Mesodermal cell (in vitro differentiated cells): ENCODE measurements at regions not wholly inside any gene's neighbourhood (a gene's known extent, or its start where the extent isn't known, plus 50 kb on each side); places are given as distances from the start of the nearest gene placed in this dataset.

Source experiments
- H3K27ac ChIP-seq: 2 replicates; pipeline ENCODE4 v1.7.0; 2013; ENCODE audit warnings: mild to moderate bottlenecking, low read depth, low read length, moderate library complexity; ENCODE audit not compliant: severe bottlenecking
- H3K36me3 ChIP-seq: 2 replicates; pipeline ENCODE4 v1.7.1; 2013; ENCODE audit warnings: mild to moderate bottlenecking, low read length, moderate library complexity; ENCODE audit not compliant: control insufficient read depth, insufficient read depth
- H3K4me1 ChIP-seq: one replicate; pipeline ENCODE4 v1.7.1; 2013; ENCODE audit warnings: mild to moderate bottlenecking, low read length; ENCODE audit not compliant: insufficient read depth, control insufficient read depth, poor library complexity, severe bottlenecking
- H3K4me3 ChIP-seq: 2 replicates; pipeline ENCODE4 v1.7.0; 2013; ENCODE audit warnings: low read length, control low read depth, mild to moderate bottlenecking; ENCODE audit not compliant: insufficient read depth, poor library complexity, severe bottlenecking; ENCODE audit errors: extremely low read depth
- H3K9me3 ChIP-seq: 2 replicates; pipeline ENCODE4 v1.7.1; 2013; ENCODE audit warnings: mild to moderate bottlenecking, low read length, moderate library complexity; ENCODE audit not compliant: control insufficient read depth
- WGBS, 2 experiments: methylation state at CpG; one replicate each; pipeline ENCODE4 v1.1.5; 2013; ENCODE audit warnings: missing lambda C conversion rate in 2 of 2; ENCODE audit not compliant: insufficient coverage in 2 of 2; 5-methylcytosine and 5-hydroxymethylcytosine counted together

DNA sequence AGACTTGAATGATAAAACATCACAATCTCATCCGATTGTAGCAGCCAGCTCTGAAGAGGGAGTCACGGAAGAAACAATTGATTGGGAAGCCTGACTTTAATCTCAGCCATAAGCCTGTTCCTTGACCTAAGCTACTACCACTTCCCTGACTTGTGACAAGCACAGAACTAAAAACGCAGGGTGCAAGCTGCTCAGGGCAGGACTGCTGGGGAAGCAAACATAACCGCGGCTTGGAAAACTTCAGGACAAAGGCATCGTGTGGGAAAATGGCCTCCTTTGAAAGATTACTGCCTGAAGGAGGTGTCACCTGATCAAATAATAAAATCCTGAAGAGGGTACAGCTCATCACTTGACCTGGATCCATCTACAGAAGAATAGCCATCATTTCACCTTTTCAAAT is 595.3 kb upstream of the CADM1 start:
- no peak overlapping the region for H3K27ac ChIP-seq
- no peaks in the 10 kb centered on the region for H3K9me3 ChIP-seq
- H3K4me1 ChIP-seq: no peaks in the 10 kb centered on the region
- WGBS, 2 experiments: 90 to 92% methylated on average over 5 to 6 of the region's 6 CpGs
- H3K4me3 ChIP-seq: no peak overlapping the region
- H3K36me3 ChIP-seq: no peaks in the 10 kb centered on the region

DNA sequence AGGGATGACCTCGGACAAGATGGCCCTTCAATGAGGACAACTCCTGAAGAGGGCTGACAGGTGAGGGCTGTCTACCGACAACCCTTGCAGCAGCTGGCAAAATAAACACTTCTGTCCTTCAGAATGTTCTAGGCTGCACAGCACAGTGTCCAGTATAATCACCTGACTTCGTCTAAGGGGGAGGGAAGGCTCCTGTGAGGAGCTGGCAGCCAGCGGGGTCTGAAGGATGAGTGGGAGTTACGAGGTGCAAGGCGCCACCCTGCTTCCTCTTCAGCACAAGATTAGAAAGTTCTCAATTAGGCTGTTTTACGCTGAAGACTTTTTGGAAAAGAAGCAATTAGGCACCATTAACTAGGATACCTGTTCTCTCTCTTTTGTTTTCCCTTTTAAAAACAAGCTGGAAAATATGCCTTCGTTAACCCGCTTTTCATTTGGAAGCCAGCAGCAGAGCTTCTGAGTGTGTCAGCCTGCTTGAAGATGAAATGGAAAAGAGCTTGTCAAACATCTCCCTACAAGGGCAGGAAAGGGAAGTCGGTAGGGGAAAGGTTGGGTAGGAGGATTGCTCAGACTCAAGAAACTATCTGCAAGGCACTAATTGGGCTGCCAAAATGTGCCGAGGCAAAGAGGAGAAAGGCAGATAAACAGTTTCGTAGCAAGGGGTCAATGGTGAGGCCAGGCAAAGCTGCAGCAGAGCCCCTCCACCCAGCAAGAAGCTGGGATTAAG is 592.2 kb upstream of the CADM1 start:
- no peak overlapping the region for H3K27ac ChIP-seq
- WGBS, 2 experiments: 86 to 87% methylated on average over 9 to 12 of the region's 12 CpGs
- no peaks in the 10 kb centered on the region for H3K4me1 ChIP-seq
- no peak overlapping the region for H3K4me3 ChIP-seq
- H3K9me3 ChIP-seq: no peaks in the 10 kb centered on the region
- no peaks in the 10 kb centered on the region for H3K36me3 ChIP-seq

DNA sequence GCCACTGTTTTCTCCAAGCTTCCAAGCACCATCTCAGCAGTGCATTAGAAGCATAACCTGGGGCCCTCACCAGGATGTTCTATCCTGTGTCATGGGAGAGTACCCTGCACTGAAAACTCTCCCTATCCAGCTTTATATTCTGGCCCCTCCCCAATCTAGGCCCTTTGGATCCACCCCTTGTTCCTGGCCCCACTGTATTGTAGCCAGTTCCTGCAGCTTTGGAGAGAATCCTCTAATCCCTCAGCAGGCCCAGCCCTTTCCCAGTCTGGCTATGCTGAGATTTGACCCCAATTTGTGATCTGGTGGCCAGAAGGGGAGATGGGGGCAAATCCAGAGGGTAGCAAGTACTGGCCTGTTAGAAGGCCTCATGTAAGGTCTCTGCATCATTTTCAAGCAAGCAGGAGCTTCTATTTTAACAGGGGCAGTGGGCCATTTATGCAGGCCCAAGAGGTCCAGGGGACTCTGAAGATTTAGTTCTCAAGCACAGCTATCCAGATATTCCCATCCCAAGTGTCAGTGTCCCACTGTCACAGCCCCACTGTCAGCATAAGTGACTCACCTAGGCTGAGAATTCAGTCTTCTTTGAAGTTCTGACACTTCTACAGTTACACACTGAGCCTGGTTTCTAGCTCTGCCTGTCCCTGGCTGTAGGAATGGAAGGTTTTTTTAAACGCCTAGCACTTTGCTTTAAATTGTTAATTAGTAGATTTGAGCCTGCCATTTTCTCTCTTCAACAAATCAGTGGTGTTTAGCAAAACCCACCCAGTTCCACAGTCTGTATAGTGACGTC is 589.5 kb upstream of the CADM1 start:
- no peaks in the 10 kb centered on the region for H3K36me3 ChIP-seq
- no peaks in the 10 kb centered on the region for H3K9me3 ChIP-seq
- no peak overlapping the region for H3K4me3 ChIP-seq
- no peaks in the 10 kb centered on the region for H3K4me1 ChIP-seq
- H3K27ac ChIP-seq: no peak overlapping the region
- WGBS, 2 experiments: no CpG with 5 or more reads among the region's 2 CpGs

GRCh38 chr11:116093065-116093464 is 588.9 kb upstream of the CADM1 start:
- no peaks in the 10 kb centered on the region for H3K36me3 ChIP-seq
- H3K9me3 ChIP-seq: no peaks in the 10 kb centered on the region
- H3K4me3 ChIP-seq: no peak overlapping the region
- H3K4me1 ChIP-seq: no peaks in the 10 kb centered on the region
- WGBS, 2 experiments: 76 to 92% methylated on average over 5 to 7 of the region's 7 CpGs
- H3K27ac ChIP-seq: no peak overlapping the region

GRCh38 chr11:116086426-116086825 is 582.2 kb upstream of the CADM1 start:
- Histone ChIP-seq H3K27ac (no peak overlapping the region), H3K9me3 (no peaks in the 10 kb centered on the region), H3K36me3 (no peaks in the 10 kb centered on the region), H3K4me1 (no peaks in the 10 kb centered on the region), H3K4me3 (no peak overlapping the region)
- WGBS, 2 experiments: 33 to 73% methylated on average over 1 of the region's 1 CpG

DNA sequence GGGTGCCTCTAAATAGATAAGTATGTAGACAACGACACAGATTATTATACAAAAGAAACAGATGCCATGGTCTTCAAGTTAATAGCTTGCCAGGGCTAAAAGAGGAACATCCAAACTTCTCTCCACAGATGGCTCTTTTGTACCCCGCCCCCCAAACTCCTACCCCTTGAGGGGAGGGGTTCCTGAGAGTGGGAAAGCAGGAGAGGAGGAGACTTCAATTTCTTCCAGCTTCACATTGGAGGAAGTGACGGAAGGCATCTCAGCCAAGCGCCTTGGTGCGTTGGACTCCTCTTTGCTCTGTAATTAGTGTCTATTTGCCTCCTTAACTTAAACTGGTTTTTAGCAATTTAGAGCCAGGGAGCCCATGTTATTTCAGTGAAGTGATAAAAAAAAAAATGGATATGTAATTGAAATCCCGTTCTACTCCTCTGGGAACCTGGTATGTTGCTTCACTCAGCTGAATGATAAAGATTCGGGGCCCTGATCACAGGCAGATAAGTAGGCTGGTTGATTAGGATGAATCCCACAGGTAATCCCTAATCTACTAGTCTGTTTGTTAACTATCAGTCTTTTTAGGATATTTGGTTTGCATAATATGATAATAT is 580.9 kb upstream of the CADM1 start:
- Histone ChIP-seq H3K9me3 (peaks cover 4% of the 10 kb centered on the region), H3K27ac (no peak overlapping the region), H3K4me3 (no peak overlapping the region), H3K36me3 (no peaks in the 10 kb centered on the region), H3K4me1 (no peaks in the 10 kb centered on the region)
- 81 to 100% methylated on average over 2 to 4 of the region's 7 CpGs for WGBS, 2 experiments

DNA sequence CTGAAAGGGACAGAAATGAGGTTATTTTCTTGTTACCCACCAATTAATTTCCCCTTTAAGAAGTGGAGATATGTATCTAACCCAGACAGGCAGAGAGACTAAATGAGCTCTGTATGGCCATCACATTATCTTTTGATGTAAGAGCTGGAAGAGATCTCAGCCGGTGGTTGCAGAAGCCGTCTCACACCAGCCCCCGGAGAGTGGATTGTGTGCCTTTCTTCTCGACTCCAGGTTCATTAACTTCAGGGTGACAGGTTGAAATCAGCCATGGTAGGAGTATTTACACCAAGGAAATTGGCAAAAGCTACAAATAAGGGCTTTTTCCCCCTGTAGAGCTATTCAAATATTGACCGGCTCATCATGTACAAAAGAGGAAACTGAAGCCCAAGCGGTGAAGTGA is 580.3 kb upstream of the CADM1 start:
- WGBS, 2 experiments: 85 to 86% methylated on average over 5 to 6 of the region's 6 CpGs
- no peaks in the 10 kb centered on the region for H3K4me1 ChIP-seq
- no peak overlapping the region for H3K4me3 ChIP-seq

DNA sequence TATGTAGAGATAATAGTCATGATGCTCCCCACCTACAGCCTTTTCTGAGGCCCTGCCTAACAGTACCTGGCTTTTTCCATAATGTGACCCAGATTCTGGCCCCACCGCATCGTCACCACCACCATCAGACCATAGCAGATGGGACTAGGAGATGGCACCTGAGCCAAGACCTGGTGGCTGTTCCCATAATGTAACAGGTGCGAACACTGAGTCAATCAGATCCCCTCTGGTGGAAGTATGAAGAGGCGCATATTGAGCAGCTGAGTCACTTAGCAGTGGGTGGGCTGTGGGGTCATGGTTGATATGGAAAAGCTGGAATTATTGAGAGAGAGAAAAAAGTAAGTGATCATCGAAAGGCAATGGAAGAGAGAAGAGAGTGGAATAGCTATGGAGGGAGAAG is 578.0 kb upstream of the CADM1 start:
- WGBS, 2 experiments: 89 to 94% methylated on average over 3 to 5 of the region's 5 CpGs
- Histone ChIP-seq H3K4me3 (no peak overlapping the region), H3K27ac (no peak overlapping the region), H3K4me1 (no peaks in the 10 kb centered on the region), H3K9me3 (peaks cover 4% of the 10 kb centered on the region), H3K36me3 (no peaks in the 10 kb centered on the region)

More for the DNA sequence above, 580.3 kb upstream of the CADM1 start:
- H3K36me3 ChIP-seq: no peaks in the 10 kb centered on the region
- no peak overlapping the region for H3K27ac ChIP-seq
- peaks cover 4% of the 10 kb centered on the region for H3K9me3 ChIP-seq

- 100% methylated on average over 2 of the region's 2 CpGs; no CpG with 5 or more reads in 1 of the 2 experiments for WGBS, 2 experiments
- no peak overlapping the region for H3K4me3 ChIP-seq
- peaks cover 4% of the 10 kb centered on the region for H3K9me3 ChIP-seq
- H3K4me1 ChIP-seq: peaks cover 6% of the 10 kb centered on the region
- H3K27ac ChIP-seq: no peak overlapping the region
- no peaks in the 10 kb centered on the region for H3K36me3 ChIP-seq
These were observed 575.4 kb upstream of the CADM1 start for GRCh38 chr11:116079580-116079979.

- WGBS, 2 experiments: 52 to 57% methylated on average over 3 to 5 of the region's 6 CpGs
These were observed 573.9 kb upstream of the CADM1 start for GRCh38 chr11:116078101-116078591.

More at GRCh38 chr11:116078101-116078591, 573.9 kb upstream of the CADM1 start:
- H3K4me1 ChIP-seq: peaks cover 15% of the 10 kb centered on the region
- H3K9me3 ChIP-seq: peaks cover 4% of the 10 kb centered on the region
- H3K4me3 ChIP-seq: no peak overlapping the region
- no peak overlapping the region for H3K27ac ChIP-seq
- no peaks in the 10 kb centered on the region for H3K36me3 ChIP-seq
